ENCODE measurements at regions not wholly inside any gene's neighbourhood (a gene's known extent, or its start where the extent isn't known, plus 50 kb on each side); places are given as distances from the start of the nearest gene placed in this dataset.

GRCh38 chr4:13181681-13182080 lies 302.5 kb downstream of the RAB28 start:
- DNase-seq (ENCODE audit: low read depth) = no peak

DNA sequence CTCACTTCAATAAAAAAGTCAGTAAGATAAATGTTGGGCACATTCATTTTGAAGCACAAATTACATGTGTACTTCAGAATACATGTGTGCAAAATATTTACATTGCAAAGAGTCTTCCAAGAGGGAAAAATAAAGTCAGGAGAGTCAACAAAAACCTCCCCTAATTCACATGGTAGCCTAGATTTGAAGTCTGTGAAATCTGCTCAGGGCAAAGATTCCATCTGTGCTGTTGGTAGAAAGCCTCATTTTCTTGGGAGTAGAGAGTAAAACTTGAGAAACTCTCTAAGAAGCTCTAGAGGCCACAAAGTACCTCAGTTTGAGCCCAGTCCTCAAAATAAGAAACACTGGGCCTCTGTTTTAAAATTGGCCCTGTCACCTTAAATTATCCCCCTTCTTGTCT lies 303.4 kb downstream of the RAB28 start:
- DNase-seq (ENCODE audit: low read depth) = no peak

- no peak for DNase-seq (ENCODE audit: low read depth)
Measured at GRCh38 chr4:13178621-13179020, 305.5 kb downstream of the RAB28 start.

- DNase-seq (ENCODE audit: low read depth) = no peak
Measured at GRCh38 chr4:13176741-13177142, 307.4 kb downstream of the RAB28 start.

- DNase-seq (ENCODE audit: low read depth) = no peak
Measured at GRCh38 chr4:13174926-13175325, 309.2 kb downstream of the RAB28 start.

- peak; percentile 88 for DNase-seq (ENCODE audit: low read depth)
Measured at GRCh38 chr4:13174001-13174400, 310.1 kb downstream of the RAB28 start.

DNA sequence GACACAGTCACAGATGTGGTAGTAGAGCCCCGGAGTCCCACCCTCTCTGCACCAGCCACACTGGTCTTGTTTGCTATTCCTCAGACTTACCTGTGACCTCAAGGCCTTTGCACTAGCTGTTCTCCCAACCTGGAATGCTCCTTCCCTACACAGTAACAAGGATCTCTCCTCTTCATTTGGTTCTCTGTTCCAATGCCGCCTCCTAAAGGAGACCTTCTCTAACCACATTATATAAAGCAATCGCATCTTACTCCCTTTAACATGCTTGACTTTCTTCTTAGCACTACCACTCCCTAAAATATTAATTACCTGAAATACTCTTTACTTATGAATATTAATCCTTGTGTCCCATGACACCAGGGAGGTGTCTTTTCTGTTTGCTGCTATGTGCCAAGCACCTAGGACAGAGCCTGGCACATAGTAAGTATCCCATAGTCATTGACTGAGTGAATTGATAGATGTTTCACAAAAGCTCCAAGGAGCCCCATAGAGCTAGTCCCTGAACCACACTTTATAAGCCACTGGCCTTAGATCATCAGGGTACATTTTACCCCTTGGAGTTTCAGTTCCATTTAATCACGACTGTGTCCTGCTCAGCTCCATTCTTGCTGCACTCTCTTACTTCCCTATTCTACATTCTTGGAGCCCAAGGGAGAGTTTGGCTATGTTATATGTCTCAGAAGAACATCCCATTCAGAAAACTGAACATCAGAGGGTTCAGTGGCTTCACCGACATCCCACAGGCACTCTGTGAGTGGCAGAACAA lies 312.7 kb downstream of the RAB28 start:
- DNase-seq (ENCODE audit: low read depth) = no peak

DNA sequence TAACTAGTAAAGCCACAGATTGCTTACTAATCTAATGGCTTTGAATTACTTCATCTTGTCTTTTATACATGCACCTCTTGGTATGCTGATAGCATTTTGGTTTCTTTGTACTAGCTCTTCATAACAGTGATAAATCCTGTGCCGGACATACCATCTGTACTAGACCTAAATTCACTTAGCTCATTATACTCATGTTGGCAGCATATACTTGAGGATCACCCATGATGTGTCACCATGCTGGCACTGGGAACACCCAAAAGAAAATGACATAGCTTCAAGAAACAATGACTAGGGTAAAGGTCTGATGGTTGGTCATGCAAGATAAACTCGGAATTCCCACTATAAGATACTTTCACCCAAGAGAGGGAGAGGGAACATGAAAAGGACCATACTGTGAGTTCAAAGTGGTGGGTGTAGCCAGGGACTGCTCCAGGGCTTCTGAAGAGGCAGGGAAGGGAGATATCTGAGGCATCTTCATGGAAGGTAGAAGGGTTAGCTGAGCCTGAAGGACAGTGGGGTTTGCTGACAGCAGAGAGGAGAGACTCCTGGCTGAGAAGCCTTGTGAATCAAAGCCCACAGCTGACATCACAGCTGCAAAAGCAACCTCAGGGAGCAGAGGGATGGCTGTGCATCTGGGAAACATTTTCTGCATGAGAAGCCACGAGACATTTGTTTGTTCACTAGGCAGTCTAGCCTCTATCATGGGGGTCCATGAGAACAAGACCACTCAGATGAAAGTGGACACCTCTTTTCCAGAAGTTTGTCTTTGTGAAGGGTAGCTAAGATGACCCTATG lies 314.2 kb downstream of the RAB28 start:
- DNase-seq (ENCODE audit: low read depth) = no peak

- no peak for DNase-seq (ENCODE audit: low read depth)
Measured at GRCh38 chr4:13168326-13168725, 315.8 kb downstream of the RAB28 start.

- no peak for DNase-seq (ENCODE audit: low read depth)
Measured at GRCh38 chr4:13166214-13166613, 317.9 kb downstream of the RAB28 start.

GRCh38 chr4:13164783-13165331 lies 319.3 kb downstream of the RAB28 start:
- DNase-seq (ENCODE audit: low read depth) = no peak

GRCh38 chr4:13162886-13163285 lies 321.3 kb downstream of the RAB28 start:
- DNase-seq (ENCODE audit: low read depth) = no peak

GRCh38 chr4:13160920-13161319 lies 323.2 kb downstream of the RAB28 start:
- peak; percentile 82 for DNase-seq (ENCODE audit: low read depth)

GRCh38 chr4:13159041-13159620 lies 325.0 kb downstream of the RAB28 start:
- DNase-seq (ENCODE audit: low read depth) = peak; percentile 6

- DNase-seq (ENCODE audit: low read depth) = no peak
Measured at GRCh38 chr4:13151194-13151593, 332.9 kb downstream of the RAB28 start.

DNA sequence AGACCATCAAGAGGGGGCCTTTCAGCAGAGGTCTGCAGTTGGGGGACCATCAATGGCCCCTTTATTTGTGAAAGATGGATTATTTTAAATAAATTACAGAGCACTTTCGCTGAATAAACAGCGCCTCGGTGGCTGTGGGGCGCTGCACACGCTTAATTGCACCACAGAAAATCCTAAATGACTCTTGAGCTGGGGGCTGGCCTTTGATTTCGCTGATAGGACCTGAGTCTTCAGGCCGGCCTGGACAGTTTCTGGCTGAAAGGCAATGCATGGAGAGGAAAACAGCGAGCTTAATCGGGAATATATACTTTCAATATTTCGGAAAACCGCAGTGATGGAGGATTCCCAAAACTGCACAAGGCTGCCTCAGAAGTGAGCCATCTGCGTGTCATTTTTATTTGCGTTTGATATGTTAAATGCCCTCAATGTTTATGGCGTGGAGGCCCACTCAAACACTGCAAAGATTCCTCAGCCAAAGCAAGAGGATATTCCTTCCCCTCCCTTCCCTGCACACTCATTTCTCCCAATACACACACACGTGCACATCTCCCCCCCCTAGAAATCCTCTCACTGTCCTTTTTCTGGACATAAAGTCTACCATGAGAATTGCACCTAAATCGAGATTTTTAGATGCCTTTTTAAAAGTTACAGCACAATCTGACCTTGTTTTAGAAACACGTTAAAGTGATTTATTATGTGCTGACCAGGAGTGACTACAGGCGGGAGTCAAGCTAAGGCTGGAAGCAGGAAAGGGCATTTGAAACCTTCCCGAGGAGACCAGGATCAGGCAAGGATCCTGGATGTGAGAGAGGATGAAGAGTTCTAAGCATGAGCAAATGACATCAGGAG lies 340.7 kb downstream of the RAB28 start:
- DNase-seq (ENCODE audit: low read depth) = no peak

DNA sequence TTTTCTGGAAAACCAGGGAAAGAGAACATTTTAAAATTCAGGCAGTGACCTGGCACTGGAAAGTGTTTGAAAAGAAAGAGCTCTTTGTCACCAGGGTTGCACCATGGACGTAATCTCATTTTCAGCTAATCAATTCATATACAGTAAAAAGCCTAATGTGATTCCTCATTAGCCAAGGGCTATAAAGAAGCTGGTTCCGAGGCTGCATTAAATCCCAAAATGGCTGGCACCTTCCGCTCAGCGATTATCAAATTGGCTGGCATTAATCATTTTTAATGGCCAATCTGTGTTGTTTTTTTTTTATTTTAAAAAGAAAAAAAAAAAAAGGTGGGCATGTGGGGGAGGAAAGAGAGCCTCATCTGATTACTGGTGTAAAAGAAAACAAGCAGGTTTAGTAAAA lies 341.4 kb downstream of the RAB28 start:
- DNase-seq (ENCODE audit: low read depth) = no peak

DNA sequence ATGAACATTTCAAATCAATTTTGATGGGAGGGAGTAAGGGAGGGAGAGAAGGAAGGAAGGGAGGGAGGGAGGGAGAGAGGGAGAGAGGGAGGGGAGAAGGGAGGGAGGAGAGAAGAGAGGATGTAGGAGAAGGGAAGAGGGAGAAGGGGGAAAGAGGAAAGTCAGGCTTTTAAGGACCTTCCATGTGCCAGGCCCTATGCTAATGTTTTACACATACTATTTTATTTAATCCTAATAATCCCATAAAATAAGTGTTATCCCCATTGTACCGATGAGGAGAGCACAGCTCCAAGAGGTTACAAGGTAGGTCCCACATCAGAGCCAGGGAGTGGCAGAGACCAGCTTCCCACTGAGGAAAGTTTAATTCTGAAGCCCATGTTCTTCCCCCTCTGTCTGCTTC lies 341.9 kb downstream of the RAB28 start:
- DNase-seq (ENCODE audit: low read depth) = no peak

GRCh38 chr4:13137390-13137789 lies 346.8 kb downstream of the RAB28 start:
- DNase-seq (ENCODE audit: low read depth) = no peak

- DNase-seq (ENCODE audit: low read depth) = no peak
Measured at GRCh38 chr4:13133700-13134099, 350.4 kb downstream of the RAB28 start.

DNA sequence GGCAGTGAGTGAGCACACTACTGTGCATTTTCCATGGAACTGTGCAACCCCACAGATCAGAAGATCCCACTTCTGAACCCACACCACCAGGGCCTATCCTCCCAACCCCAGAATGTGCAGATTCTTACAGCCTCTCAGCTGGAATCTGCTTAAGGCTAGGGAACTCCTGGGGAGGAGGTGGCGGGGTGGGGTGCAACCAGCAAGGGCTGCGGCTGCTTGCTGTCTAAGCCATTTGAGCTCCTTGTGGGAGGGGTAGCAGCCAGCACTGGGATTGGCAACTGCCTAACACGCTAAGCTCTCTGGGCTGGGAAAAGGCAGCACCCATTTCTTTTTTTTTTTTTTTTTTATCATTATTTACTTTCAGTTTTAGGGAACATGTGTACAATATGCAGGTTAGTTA lies 353.3 kb downstream of the RAB28 start:
- DNase-seq (ENCODE audit: low read depth) = no peak

DNA sequence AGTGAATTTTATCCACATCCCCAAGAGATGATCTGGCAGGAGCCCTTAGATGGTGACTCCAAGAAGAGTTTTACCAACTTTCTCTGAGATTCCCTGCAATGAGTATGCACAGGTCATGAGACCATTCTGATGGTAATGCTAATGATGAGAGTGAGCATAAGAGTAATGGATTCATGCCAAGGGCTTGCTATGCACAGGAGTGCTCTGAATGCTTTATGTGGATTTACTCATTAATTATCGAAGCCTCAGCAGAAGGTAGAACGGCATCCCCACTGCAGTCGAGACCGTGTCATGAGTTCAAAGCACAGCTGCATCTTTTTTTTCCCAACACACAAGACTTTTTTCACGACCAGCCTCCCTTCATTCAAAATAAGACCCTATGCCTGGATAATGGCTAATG lies 355.0 kb downstream of the RAB28 start:
- DNase-seq (ENCODE audit: low read depth) = no peak
